Stimulated activated naive CD4-positive, alpha-beta T cell treated with Interleukin-2 at 50 U/mL for 16 hours (primary cell): ENCODE measurements at regions not wholly inside any gene's neighbourhood (a gene's known extent, or its start where the extent isn't known, plus 50 kb on each side); places are given as distances from the start of the nearest gene placed in this dataset.

Source experiments
- DNase-seq: peaks from one replicate; lab custom pipeline; 2025; lab: John Stamatoyannopoulos, UW

GRCh38 chr3:98962189-98962930, 60.9 kb upstream of the DCBLD2 start:
- no peak for DNase-seq

- no peak for DNase-seq
Measured at GRCh38 chr3:98961161-98962155, 60.0 kb upstream of the DCBLD2 start.

GRCh38 chr3:98957681-98958080, 56.2 kb upstream of the DCBLD2 start:
- no peak for DNase-seq

GRCh38 chr3:98956008-98956407, 54.5 kb upstream of the DCBLD2 start:
- no peak for DNase-seq

GRCh38 chr3:98954791-98955604, 53.5 kb upstream of the DCBLD2 start:
- DNase-seq = no peak

GRCh38 chr3:98954242-98954641, 52.7 kb upstream of the DCBLD2 start:
- no peak for DNase-seq

- DNase-seq = no peak
Measured at GRCh38 chr3:98952404-98952803, 50.9 kb upstream of the DCBLD2 start.
